CD8-positive, alpha-beta memory T cell (primary cell): ENCODE measurements at regions not wholly inside any gene's neighbourhood (a gene's known extent, or its start where the extent isn't known, plus 50 kb on each side); places are given as distances from the start of the nearest gene placed in this dataset.

ENCODE experiments used
- CTCF ChIA-PET: fragments of 350-600 bp; sonication (Branson Sonifier 250); formaldehyde crosslinking; loops from one replicate; lab custom pipeline; 2021; ENCODE audit warnings: antibody characterized with exemption; lab: Charles Lee
- POLR2A ChIA-PET: fragments of 350-600 bp; sonication (Branson Sonifier 250); formaldehyde crosslinking; loops from one replicate; lab custom pipeline; 2021; ENCODE audit warnings: antibody characterized with exemption; lab: Charles Lee
- DNase-seq, 5 donors: peaks; one replicate each; pipeline versions ENCODE4 v3.0.0 to v3.0.0-alpha.2; 2020 to 2022; ENCODE audit warnings: mixed read lengths in 1 of 5
- H3K27ac ChIP-seq: one replicate; pipeline ENCODE4 v1.7.0; 2013; ENCODE audit warnings: low read depth, mild to moderate bottlenecking, low read length, moderate library complexity
- H3K27me3 ChIP-seq: 2 replicates; pipeline ENCODE4 v1.7.0; 2013; ENCODE audit warnings: low read length, mild to moderate bottlenecking; ENCODE audit not compliant: insufficient read depth, poor library complexity, severe bottlenecking
- H3K36me3 ChIP-seq: 2 replicates; pipeline ENCODE4 v1.7.0; 2013; ENCODE audit warnings: mild to moderate bottlenecking, low read length, moderate library complexity; ENCODE audit not compliant: insufficient read depth
- H3K4me1 ChIP-seq: 2 replicates; pipeline ENCODE4 v1.7.0; 2013; ENCODE audit warnings: mild to moderate bottlenecking, low read length, moderate library complexity; ENCODE audit not compliant: insufficient read depth
- H3K4me3 ChIP-seq: 2 replicates; pipeline ENCODE4 v1.7.0; 2013; ENCODE audit warnings: mild to moderate bottlenecking, low read length
- H3K9me3 ChIP-seq: 2 replicates; pipeline ENCODE4 v1.7.0; 2013; ENCODE audit warnings: mild to moderate bottlenecking, low read length
- H3K27ac Mint-ChIP-seq, 8 donors: one replicate each; pipeline ENCODE4 v1.8.0; 2020 to 2021; ENCODE audit warnings: mixed read lengths in 8 of 8, mild to moderate bottlenecking in 6 of 8, inconsistent platforms in 3 of 8, moderate library complexity in 3 of 8
- H3K27me3 Mint-ChIP-seq, 2 donors: one replicate each; pipeline ENCODE4 v1.8.0; 2020 to 2021; ENCODE audit warnings: mixed read lengths in 2 of 2, mild to moderate bottlenecking in 1 of 2, moderate library complexity in 1 of 2
- H3K36me3 Mint-ChIP-seq, 3 donors: one replicate each; pipeline ENCODE4 v1.8.0; 2020 to 2021; ENCODE audit warnings: mixed read lengths in 3 of 3, inconsistent platforms in 1 of 3, mild to moderate bottlenecking in 1 of 3
- H3K4me1 Mint-ChIP-seq, 3 donors: one replicate each; pipeline ENCODE4 v1.8.0; 2020 to 2021; ENCODE audit warnings: mixed read lengths in 3 of 3, inconsistent platforms in 1 of 3, mild to moderate bottlenecking in 1 of 3
- H3K4me3 Mint-ChIP-seq, 7 donors: one replicate each; pipeline ENCODE4 v1.8.0; 2020 to 2021; ENCODE audit warnings: mixed read lengths in 7 of 7, mild to moderate bottlenecking in 6 of 7, moderate library complexity in 4 of 7, inconsistent platforms in 2 of 7
- H3K9me3 Mint-ChIP-seq, 5 donors: one replicate each; pipeline ENCODE4 v1.8.0; 2020 to 2022; ENCODE audit warnings: mixed read lengths in 5 of 5, mild to moderate bottlenecking in 3 of 5, moderate library complexity in 2 of 5, inconsistent platforms in 1 of 5

- Mint-ChIP-seq H3K27ac (no peak overlapping the region), H3K9me3 (peaks cover 0 to 13% (median 9%) of the 10 kb centered on the region in 5 donors), H3K4me1 (no peaks in the 10 kb centered on the region), H3K27me3 (no peaks in the 10 kb centered on the region), H3K36me3 (no peaks in the 10 kb centered on the region), H3K4me3 (no peak overlapping the region)
- no peaks in the 10 kb centered on the region for H3K4me1 ChIP-seq
- no peaks in the 10 kb centered on the region for H3K9me3 ChIP-seq
- no peaks in the 10 kb centered on the region for H3K27me3 ChIP-seq
- H3K27ac ChIP-seq: no peak overlapping the region
- no peak for DNase-seq
- H3K36me3 ChIP-seq: no peaks in the 10 kb centered on the region
- POLR2A ChIA-PET: no interaction called here
- no peak overlapping the region for H3K4me3 ChIP-seq
- CTCF ChIA-PET: no interaction called here
Observed at GRCh38 chr20:12175538-12175937, 257.8 kb downstream of the BTBD3 start.

GRCh38 chr20:12177657-12178293, 260.1 kb downstream of the BTBD3 start:
- H3K27me3 ChIP-seq: no peaks in the 10 kb centered on the region
- H3K9me3 Mint-ChIP-seq: peaks cover 4 to 10% (median 8%) of the 10 kb centered on the region in 5 donors
- no peak overlapping the region for H3K27ac ChIP-seq
- no peak overlapping the region for H3K27ac Mint-ChIP-seq
- H3K4me1 ChIP-seq: no peaks in the 10 kb centered on the region
- no peaks in the 10 kb centered on the region for H3K27me3 Mint-ChIP-seq
- ChIA-PET POLR2A (no interaction called here), CTCF (no interaction called here)
- no peaks in the 10 kb centered on the region for H3K4me1 Mint-ChIP-seq
- no peak overlapping the region for H3K4me3 ChIP-seq
- H3K4me3 Mint-ChIP-seq: no peak overlapping the region
- H3K9me3 ChIP-seq: no peaks in the 10 kb centered on the region
- H3K36me3 Mint-ChIP-seq: no peaks in the 10 kb centered on the region
- DNase-seq: no peak
- H3K36me3 ChIP-seq: no peaks in the 10 kb centered on the region

GRCh38 chr20:12179692-12180091, 262.0 kb downstream of the BTBD3 start:
- H3K9me3 Mint-ChIP-seq: peaks cover 4 to 26% (median 8%) of the 10 kb centered on the region in 5 donors
- no peaks in the 10 kb centered on the region for H3K4me1 ChIP-seq
- ChIA-PET POLR2A (no interaction called here), CTCF (no interaction called here)
- no peaks in the 10 kb centered on the region for H3K27me3 ChIP-seq
- H3K4me3 ChIP-seq: no peak overlapping the region
- H3K9me3 ChIP-seq: no peaks in the 10 kb centered on the region
- no peaks in the 10 kb centered on the region for H3K4me1 Mint-ChIP-seq
- no peaks in the 10 kb centered on the region for H3K36me3 ChIP-seq
- H3K27ac ChIP-seq: no peak overlapping the region
- H3K27ac Mint-ChIP-seq: no peak overlapping the region
- no peaks in the 10 kb centered on the region for H3K27me3 Mint-ChIP-seq
- H3K36me3 Mint-ChIP-seq: no peaks in the 10 kb centered on the region
- H3K4me3 Mint-ChIP-seq: no peak overlapping the region
- no peak for DNase-seq

GRCh38 chr20:12180107-12180661, 262.5 kb downstream of the BTBD3 start:
- CTCF ChIA-PET: no interaction called here
- no peak for DNase-seq
- Histone ChIP-seq H3K4me1 (no peaks in the 10 kb centered on the region), H3K9me3 (no peaks in the 10 kb centered on the region), H3K36me3 (no peaks in the 10 kb centered on the region), H3K4me3 (no peak overlapping the region), H3K27ac (no peak overlapping the region), H3K27me3 (no peaks in the 10 kb centered on the region)
- Mint-ChIP-seq H3K27me3 (no peaks in the 10 kb centered on the region), H3K4me1 (no peaks in the 10 kb centered on the region), H3K9me3 (peaks cover 4 to 26% (median 8%) of the 10 kb centered on the region in 5 donors), H3K36me3 (no peaks in the 10 kb centered on the region), H3K4me3 (no peak overlapping the region), H3K27ac (no peak overlapping the region)
- POLR2A ChIA-PET: no interaction called here

GRCh38 chr20:12198281-12198680, 280.6 kb downstream of the BTBD3 start:
- ChIA-PET POLR2A (no interaction called here), CTCF (no interaction called here)

GRCh38 chr20:12199703-12200102, 282.0 kb downstream of the BTBD3 start:
- no peak overlapping the region for H3K27ac Mint-ChIP-seq
- Histone ChIP-seq H3K27me3 (no peaks in the 10 kb centered on the region), H3K36me3 (no peaks in the 10 kb centered on the region), H3K4me3 (no peak overlapping the region), H3K9me3 (no peaks in the 10 kb centered on the region), H3K4me1 (no peaks in the 10 kb centered on the region), H3K27ac (no peak overlapping the region)
- H3K27me3 Mint-ChIP-seq: no peaks in the 10 kb centered on the region
- H3K4me3 Mint-ChIP-seq: no peak overlapping the region
- no peaks in the 10 kb centered on the region for H3K4me1 Mint-ChIP-seq
- H3K9me3 Mint-ChIP-seq: peaks cover 3 to 24% (median 13%) of the 10 kb centered on the region in 5 donors
- CTCF ChIA-PET: no interaction called here
- H3K36me3 Mint-ChIP-seq: no peaks in the 10 kb centered on the region
- POLR2A ChIA-PET: no interaction called here
- DNase-seq: no peak

More at GRCh38 chr20:12198281-12198680, 280.6 kb downstream of the BTBD3 start:
- H3K4me3 ChIP-seq: no peak overlapping the region
- no peak overlapping the region for H3K27ac Mint-ChIP-seq
- no peak overlapping the region for H3K4me3 Mint-ChIP-seq
- no peaks in the 10 kb centered on the region for H3K9me3 ChIP-seq
- H3K36me3 Mint-ChIP-seq: no peaks in the 10 kb centered on the region
- H3K27me3 ChIP-seq: no peaks in the 10 kb centered on the region
- H3K4me1 ChIP-seq: no peaks in the 10 kb centered on the region
- H3K27ac ChIP-seq: no peak overlapping the region
- no peak for DNase-seq
- peaks cover 3 to 24% (median 12%) of the 10 kb centered on the region in 5 donors for H3K9me3 Mint-ChIP-seq
- no peaks in the 10 kb centered on the region for H3K4me1 Mint-ChIP-seq
- no peaks in the 10 kb centered on the region for H3K27me3 Mint-ChIP-seq
- no peaks in the 10 kb centered on the region for H3K36me3 ChIP-seq

- no peak overlapping the region for H3K27ac ChIP-seq
- Mint-ChIP-seq H3K36me3 (no peaks in the 10 kb centered on the region), H3K4me1 (no peaks in the 10 kb centered on the region), H3K27me3 (no peaks in the 10 kb centered on the region), H3K9me3 (peaks cover 1 to 32% (median 15%) of the 10 kb centered on the region in 5 donors), H3K4me3 (no peak overlapping the region), H3K27ac (no peak overlapping the region)
- H3K4me1 ChIP-seq: no peaks in the 10 kb centered on the region
- H3K36me3 ChIP-seq: no peaks in the 10 kb centered on the region
- no peak for DNase-seq
- CTCF ChIA-PET: interaction anchor here (0.9 kb wide), 1 partner anchor 13 kb away, joined by 3 read pairs; no protein-coding TSS in a partner anchor
- H3K27me3 ChIP-seq: no peaks in the 10 kb centered on the region
- H3K9me3 ChIP-seq: no peaks in the 10 kb centered on the region
- POLR2A ChIA-PET: no interaction called here
- no peak overlapping the region for H3K4me3 ChIP-seq
Observed at GRCh38 chr20:12201289-12201991, 283.7 kb downstream of the BTBD3 start.

- no peaks in the 10 kb centered on the region for H3K4me1 Mint-ChIP-seq
- no peaks in the 10 kb centered on the region for H3K9me3 ChIP-seq
- H3K36me3 ChIP-seq: no peaks in the 10 kb centered on the region
- H3K27me3 Mint-ChIP-seq: no peaks in the 10 kb centered on the region
- no peak overlapping the region for H3K27ac Mint-ChIP-seq
- DNase-seq: no peak
- no peak overlapping the region for H3K4me3 ChIP-seq
- H3K4me1 ChIP-seq: no peaks in the 10 kb centered on the region
- H3K27me3 ChIP-seq: no peaks in the 10 kb centered on the region
- H3K27ac ChIP-seq: no peak overlapping the region
- H3K4me3 Mint-ChIP-seq: no peak overlapping the region
- CTCF ChIA-PET: no interaction called here
- POLR2A ChIA-PET: no interaction called here
- peaks cover 1 to 36% (median 16%) of the 10 kb centered on the region in 5 donors for H3K9me3 Mint-ChIP-seq
- H3K36me3 Mint-ChIP-seq: no peaks in the 10 kb centered on the region
Observed at GRCh38 chr20:12203399-12203798, 285.7 kb downstream of the BTBD3 start.
